ENCODE measurements at regions not wholly inside any gene's neighbourhood (a gene's known extent, or its start where the extent isn't known, plus 50 kb on each side); places are given as distances from the start of the nearest gene placed in this dataset.

DNA sequence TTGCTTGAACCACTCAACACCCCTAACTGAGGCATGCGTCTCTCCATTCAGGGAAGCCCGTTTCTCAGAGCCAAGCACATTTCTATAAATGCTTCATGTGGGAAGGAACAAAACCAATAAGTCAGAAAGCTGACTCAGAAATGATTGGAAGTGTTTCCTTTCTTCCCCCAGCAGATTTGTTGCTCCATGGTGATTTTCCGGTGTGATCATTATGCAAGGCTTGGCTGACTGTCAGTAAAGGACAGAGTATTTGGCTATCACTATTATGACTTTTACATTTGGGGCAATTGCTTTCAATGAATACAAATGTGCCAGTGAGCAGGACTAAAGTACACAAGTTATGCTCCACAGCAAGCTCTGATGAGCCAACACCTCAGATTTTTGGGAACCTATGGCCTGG, 53.3 kb upstream of the ZC3H11B start:
- no peak for DNase-seq (ENCODE audit: low read depth)
- no peaks in the 10 kb centered on the region for H3K27me3 ChIP-seq (ENCODE audit: control insufficient read depth, insufficient read depth, low read length)
- no peak overlapping the region for H3K4me3 ChIP-seq (ENCODE audit: low read depth, low read length)
- TF ChIP-seq CTCF (IDR thresholded peaks at IDR 0.05; ENCODE audit: insufficient read depth, low read length, severe bottlenecking): no peak
- H3K36me3 ChIP-seq (ENCODE audit: control insufficient read depth, insufficient read depth, low read length): no peaks in the 10 kb centered on the region
- FAIRE-seq: no peak

DNA sequence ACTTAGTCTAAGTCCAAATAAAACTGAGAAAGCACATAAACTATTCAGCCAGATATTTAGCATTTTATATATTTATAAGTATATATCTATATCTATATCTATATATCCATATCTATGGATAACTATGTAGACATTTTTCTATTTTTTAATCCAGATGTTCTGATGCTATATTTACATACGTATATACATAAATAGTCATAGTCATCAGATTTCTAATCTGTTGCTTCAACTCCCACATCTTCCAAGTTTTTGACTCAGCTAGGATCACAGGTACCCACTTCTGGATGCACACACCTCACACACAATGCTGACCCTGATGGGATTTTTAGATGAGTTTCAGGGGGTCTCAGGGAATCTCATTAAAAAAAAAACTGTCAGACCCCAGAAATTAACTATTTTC, 52.2 kb upstream of the ZC3H11B start:
- Histone ChIP-seq H3K36me3 (ENCODE audit: control insufficient read depth, insufficient read depth, low read length) (no peaks in the 10 kb centered on the region), H3K4me3 (ENCODE audit: low read depth, low read length) (no peak overlapping the region), H3K27me3 (ENCODE audit: control insufficient read depth, insufficient read depth, low read length) (no peaks in the 10 kb centered on the region)
- no peak for DNase-seq (ENCODE audit: low read depth)
- TF ChIP-seq CTCF (IDR thresholded peaks at IDR 0.05; ENCODE audit: insufficient read depth, low read length, severe bottlenecking): no peak
- FAIRE-seq: no peak

GRCh38 chr1:219664310-219665029, 51.6 kb upstream of the ZC3H11B start:
- Histone ChIP-seq H3K36me3 (ENCODE audit: control insufficient read depth, insufficient read depth, low read length) (no peaks in the 10 kb centered on the region), H3K27me3 (ENCODE audit: control insufficient read depth, insufficient read depth, low read length) (no peaks in the 10 kb centered on the region), H3K4me3 (ENCODE audit: low read depth, low read length) (no peak overlapping the region)
- TF ChIP-seq CTCF (IDR thresholded peaks at IDR 0.05; ENCODE audit: insufficient read depth, low read length, severe bottlenecking): no peak
- FAIRE-seq: no peak
- no peak for DNase-seq (ENCODE audit: low read depth)
